HFF-Myc (cell line): ENCODE measurements at regions not wholly inside any gene's neighbourhood (a gene's known extent, or its start where the extent isn't known, plus 50 kb on each side); places are given as distances from the start of the nearest gene placed in this dataset.

Source experiments
- DNase-seq: peaks from one replicate; pipeline ENCODE4 v3.0.0-alpha.2; 2011; ENCODE audit warnings: low read depth; ENCODE audit errors: extremely low read depth
- H3K4me3 ChIP-seq: replicated peaks from 2 replicates; pipeline ENCODE4 v1.5.1; 2011; ENCODE audit warnings: low read depth, mild to moderate bottlenecking, control low read depth, low read length
- CTCF ChIP-seq: IDR thresholded peaks from 2 replicates; pipeline ENCODE4 v1.5.1; 2012; ENCODE audit warnings: mild to moderate bottlenecking, low read depth, low read length, control low read depth; ENCODE audit errors: missing control alignments

DNA sequence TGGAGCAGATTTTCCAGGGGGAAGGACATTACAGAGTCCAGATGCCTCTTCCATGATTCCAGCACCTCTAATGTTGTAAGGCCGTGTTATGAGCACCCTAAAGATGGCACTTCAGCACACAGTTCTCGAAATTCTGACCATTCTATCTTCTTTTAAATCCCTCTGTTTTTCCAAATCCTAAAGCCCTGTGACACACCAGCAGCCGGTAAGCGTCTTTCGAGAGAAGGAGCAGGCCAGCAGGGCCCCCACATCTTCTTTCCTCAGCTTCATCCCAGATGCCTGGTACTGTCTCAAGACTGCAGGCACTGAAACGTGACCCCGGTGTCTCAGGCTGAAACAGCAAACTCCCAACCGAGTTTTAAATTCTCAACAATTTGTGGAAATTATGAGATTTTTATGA is 211.6 kb upstream of the FOXQ1 start:
- TF ChIP-seq CTCF = no peak

DNA sequence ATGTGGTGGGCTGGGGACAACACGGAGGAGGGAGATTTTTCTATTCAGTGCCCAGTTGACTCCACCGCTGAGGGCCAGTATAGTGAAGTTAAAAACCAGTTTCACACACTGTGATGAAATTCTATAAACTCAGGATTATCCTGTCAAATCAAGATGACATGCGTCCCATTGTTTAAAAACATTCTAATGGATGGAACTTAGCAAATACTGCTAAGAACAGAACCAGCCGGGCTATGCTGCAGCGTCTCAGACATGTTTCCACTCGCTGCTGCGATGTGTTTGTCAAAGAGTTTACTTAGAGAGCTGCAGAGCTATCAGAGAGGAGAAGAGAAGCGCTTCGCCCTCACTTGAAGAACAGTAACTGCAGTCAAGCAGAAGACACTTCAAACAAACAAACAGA is 212.6 kb upstream of the FOXQ1 start:
- H3K4me3 ChIP-seq = no peak overlapping the region
- no peak for DNase-seq

More for the DNA sequence above, 211.6 kb upstream of the FOXQ1 start:
- DNase-seq = no peak
- no peak overlapping the region for H3K4me3 ChIP-seq

GRCh38 chr6:1096967-1097765 is 214.7 kb upstream of the FOXQ1 start:
- no peak for TF ChIP-seq CTCF
- H3K4me3 ChIP-seq = no peak overlapping the region
- no peak for DNase-seq

More for the DNA sequence above, 212.6 kb upstream of the FOXQ1 start:
- no peak for TF ChIP-seq CTCF

- DNase-seq = no peak
- H3K4me3 ChIP-seq = no peak overlapping the region
- TF ChIP-seq CTCF = no peak
Measured at GRCh38 chr6:1094306-1094705, 217.6 kb upstream of the FOXQ1 start.

DNA sequence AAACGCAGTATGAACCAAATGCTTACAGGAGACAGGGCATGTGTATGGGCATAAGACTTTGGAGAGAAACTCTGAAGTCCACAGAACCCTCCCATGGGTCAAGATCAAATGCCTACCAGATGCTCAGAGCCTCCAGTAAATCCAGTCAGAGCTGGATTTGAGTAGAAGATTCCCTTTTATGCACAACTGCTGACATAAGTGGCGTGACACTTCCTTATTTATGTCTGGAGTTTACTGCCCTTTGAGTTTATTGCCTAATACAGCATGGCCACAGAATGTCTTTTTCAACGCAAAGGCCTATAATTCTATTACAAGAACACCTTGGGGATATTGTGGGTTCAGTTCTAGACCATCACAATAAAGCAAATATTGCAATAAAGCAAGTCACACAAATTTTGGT is 220.0 kb upstream of the FOXQ1 start:
- no peak overlapping the region for H3K4me3 ChIP-seq
- no peak for TF ChIP-seq CTCF
- no peak for DNase-seq

- TF ChIP-seq CTCF = no peak
- DNase-seq = no peak
- H3K4me3 ChIP-seq = no peak overlapping the region
Measured at GRCh38 chr6:1089859-1090258, 222.0 kb upstream of the FOXQ1 start.

DNA sequence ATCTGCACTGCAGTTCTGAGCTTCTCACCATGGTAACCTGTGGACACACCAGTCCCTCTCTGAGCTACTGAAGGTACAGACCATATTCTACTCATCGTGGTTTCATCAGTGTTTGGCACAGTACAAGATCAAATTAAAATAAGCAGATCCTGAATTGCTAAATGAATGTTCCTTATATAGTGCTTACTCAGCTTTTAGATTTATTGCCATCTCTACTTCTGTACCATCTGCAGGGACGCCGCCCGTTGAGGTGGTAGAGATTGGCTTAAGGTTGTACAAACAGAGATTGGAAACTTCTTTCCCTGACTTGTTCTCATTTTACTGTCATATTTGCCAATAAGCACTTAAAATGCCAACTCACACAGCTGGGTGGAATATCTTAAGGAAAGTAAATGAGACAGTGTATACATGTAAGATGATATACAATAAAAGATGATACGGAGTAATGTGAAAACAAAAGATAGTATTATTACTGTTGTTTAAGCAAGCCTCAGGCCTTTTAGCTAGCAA is 223.4 kb upstream of the FOXQ1 start:
- no peak for TF ChIP-seq CTCF
- H3K4me3 ChIP-seq = no peak overlapping the region
- no peak for DNase-seq
